ENCODE measurements at regions not wholly inside any gene's neighbourhood (a gene's known extent, or its start where the extent isn't known, plus 50 kb on each side); places are given as distances from the start of the nearest gene placed in this dataset.

- no peaks in the 10 kb centered on the region for H3K4me1 ChIP-seq
- H3K4me3 ChIP-seq, result no peak overlapping the region
- no peaks in the 10 kb centered on the region for H3K27me3 ChIP-seq (ENCODE audit: low read depth)
- intact Hi-C loops (cut with micrococcal nuclease), result no loop called here
- peaks cover 8% of the 10 kb centered on the region for H3K9me3 ChIP-seq (replicated peaks)
- no peak overlapping the region for H3K27ac ChIP-seq (replicated peaks)
- TF ChIP-seq CTCF (IDR thresholded peaks at IDR 0.05; ENCODE audit: borderline replicate concordance), result no peak
- no peak for DNase-seq
- no peaks in the 10 kb centered on the region for H3K36me3 ChIP-seq
These were observed 72.0 kb upstream of the PDE10A start for GRCh38 chr6:165735065-165735464.

- no peaks in the 10 kb centered on the region for H3K4me1 ChIP-seq
- H3K27me3 ChIP-seq (ENCODE audit: low read depth), result no peaks in the 10 kb centered on the region
- no peak for DNase-seq
- peaks cover 8% of the 10 kb centered on the region for H3K9me3 ChIP-seq (replicated peaks)
- H3K36me3 ChIP-seq, result no peaks in the 10 kb centered on the region
- no peak overlapping the region for H3K4me3 ChIP-seq
- no peak for TF ChIP-seq CTCF (IDR thresholded peaks at IDR 0.05; ENCODE audit: borderline replicate concordance)
- H3K27ac ChIP-seq (replicated peaks), result no peak overlapping the region
- intact Hi-C loops (cut with micrococcal nuclease), result no loop called here
These were observed 70.4 kb upstream of the PDE10A start for GRCh38 chr6:165733489-165733791.

- no peak for DNase-seq
- no peak for TF ChIP-seq CTCF (IDR thresholded peaks at IDR 0.05; ENCODE audit: borderline replicate concordance)
- H3K9me3 ChIP-seq (replicated peaks), result peaks cover 8% of the 10 kb centered on the region
- H3K4me1 ChIP-seq, result no peaks in the 10 kb centered on the region
- no peaks in the 10 kb centered on the region for H3K36me3 ChIP-seq
- H3K4me3 ChIP-seq, result no peak overlapping the region
- H3K27ac ChIP-seq (replicated peaks), result no peak overlapping the region
- H3K27me3 ChIP-seq (ENCODE audit: low read depth), result no peaks in the 10 kb centered on the region
- intact Hi-C loops (cut with micrococcal nuclease), result no loop called here
These were observed 69.9 kb upstream of the PDE10A start for GRCh38 chr6:165732696-165733488.

- Histone ChIP-seq H3K27me3 (ENCODE audit: low read depth) (no peaks in the 10 kb centered on the region), H3K4me3 (no peak overlapping the region), H3K4me1 (no peaks in the 10 kb centered on the region), H3K27ac (replicated peaks) (no peak overlapping the region), H3K36me3 (no peaks in the 10 kb centered on the region), H3K9me3 (replicated peaks) (no peaks in the 10 kb centered on the region)
- intact Hi-C loops (cut with micrococcal nuclease), result loop anchor here (2.0 kb wide), 1 partner anchor 121 kb away; no protein-coding TSS in a partner anchor
- no peak for DNase-seq
- TF ChIP-seq CTCF (IDR thresholded peaks at IDR 0.05; ENCODE audit: borderline replicate concordance), result peak; percentile 88
These were observed 66.4 kb upstream of the PDE10A start for GRCh38 chr6:165729307-165729936.

- no peak for TF ChIP-seq CTCF (IDR thresholded peaks at IDR 0.05; ENCODE audit: borderline replicate concordance)
- intact Hi-C loops (cut with micrococcal nuclease), result loop anchor here (2.0 kb wide), 1 partner anchor 123 kb away; no protein-coding TSS in a partner anchor
- Histone ChIP-seq H3K36me3 (no peaks in the 10 kb centered on the region), H3K27me3 (ENCODE audit: low read depth) (no peaks in the 10 kb centered on the region), H3K4me1 (no peaks in the 10 kb centered on the region), H3K9me3 (replicated peaks) (no peaks in the 10 kb centered on the region), H3K4me3 (no peak overlapping the region), H3K27ac (replicated peaks) (no peak overlapping the region)
- DNase-seq, result no peak
These were observed 65.2 kb upstream of the PDE10A start for GRCh38 chr6:165728216-165728615.

Measured in left ventricle myocardium inferior (tissue), 1 donor.